HUES48 (cell line): ENCODE measurements at regions not wholly inside any gene's neighbourhood (a gene's known extent, or its start where the extent isn't known, plus 50 kb on each side); places are given as distances from the start of the nearest gene placed in this dataset.

ENCODE experiments used
- H3K27ac ChIP-seq: one replicate; pipeline ENCODE4 v1.7.0; 2013; ENCODE audit warnings: low read depth, low read length, inconsistent platforms
- H3K27me3 ChIP-seq: 2 replicates; pipeline ENCODE4 v1.6.1; 2013; ENCODE audit warnings: mild to moderate bottlenecking, low read length; ENCODE audit not compliant: control insufficient read depth, insufficient read depth
- H3K36me3 ChIP-seq: 2 replicates; pipeline ENCODE4 v1.6.1; 2013; ENCODE audit warnings: low read length; ENCODE audit not compliant: control insufficient read depth, insufficient read depth
- H3K4me1 ChIP-seq: 2 replicates; pipeline ENCODE4 v1.6.1; 2013; ENCODE audit warnings: mild to moderate bottlenecking, low read length; ENCODE audit not compliant: control insufficient read depth, insufficient read depth
- H3K4me3 ChIP-seq: 2 replicates; pipeline ENCODE4 v1.5.1; 2013; ENCODE audit warnings: mild to moderate bottlenecking, low read depth, low read length
- H3K9ac ChIP-seq: 2 replicates; pipeline ENCODE4 v1.6.1; 2013; ENCODE audit warnings: mild to moderate bottlenecking, low read depth, low read length, moderate library complexity
- H3K9me3 ChIP-seq: 2 replicates; pipeline ENCODE4 v1.6.1; 2013; ENCODE audit warnings: low read length; ENCODE audit not compliant: control insufficient read depth, insufficient read depth

GRCh38 chr10:44024356-44025116 lies 360.4 kb downstream of the CXCL12 start:
- H3K36me3 ChIP-seq: no peaks in the 10 kb centered on the region
- H3K9ac ChIP-seq: no peak overlapping the region
- H3K4me1 ChIP-seq: no peaks in the 10 kb centered on the region
- no peak overlapping the region for H3K4me3 ChIP-seq
- H3K27me3 ChIP-seq: no peaks in the 10 kb centered on the region
- H3K9me3 ChIP-seq: 0 out of 2 replicates have a peak, but pooled peaks cover 4% of the 10 kb centered on the region
- H3K27ac ChIP-seq: no peak overlapping the region

- H3K4me1 ChIP-seq: no peaks in the 10 kb centered on the region
- H3K27ac ChIP-seq: no peak overlapping the region
- no peaks in the 10 kb centered on the region for H3K36me3 ChIP-seq
- H3K27me3 ChIP-seq: no peaks in the 10 kb centered on the region
- no peak overlapping the region for H3K4me3 ChIP-seq
- 0 out of 2 replicates have a peak, but pooled peaks cover 6% of the 10 kb centered on the region for H3K9me3 ChIP-seq
- H3K9ac ChIP-seq: no peak overlapping the region
Observed at GRCh38 chr10:44023517-44023916, 361.4 kb downstream of the CXCL12 start.

GRCh38 chr10:44022203-44022602 lies 362.7 kb downstream of the CXCL12 start:
- H3K4me3 ChIP-seq: no peak overlapping the region
- H3K27me3 ChIP-seq: no peaks in the 10 kb centered on the region
- no peak overlapping the region for H3K27ac ChIP-seq
- H3K4me1 ChIP-seq: no peaks in the 10 kb centered on the region
- no peaks in the 10 kb centered on the region for H3K36me3 ChIP-seq
- 0 out of 2 replicates have a peak, but pooled peaks cover 6% of the 10 kb centered on the region for H3K9me3 ChIP-seq
- H3K9ac ChIP-seq: no peak overlapping the region

GRCh38 chr10:44020322-44021111 lies 364.4 kb downstream of the CXCL12 start:
- Histone ChIP-seq H3K9ac (no peak overlapping the region), H3K27ac (no peak overlapping the region), H3K36me3 (no peaks in the 10 kb centered on the region), H3K27me3 (no peaks in the 10 kb centered on the region), H3K4me1 (no peaks in the 10 kb centered on the region), H3K9me3 (0 out of 2 replicates have a peak, but pooled peaks cover 6% of the 10 kb centered on the region), H3K4me3 (no peak overlapping the region)

GRCh38 chr10:44017483-44018145 lies 367.3 kb downstream of the CXCL12 start:
- Histone ChIP-seq H3K36me3 (no peaks in the 10 kb centered on the region), H3K9ac (no peak overlapping the region), H3K4me1 (no peaks in the 10 kb centered on the region), H3K4me3 (no peak overlapping the region), H3K27ac (no peak overlapping the region), H3K9me3 (0 out of 2 replicates have a peak, but pooled peaks cover 6% of the 10 kb centered on the region), H3K27me3 (no peaks in the 10 kb centered on the region)

- Histone ChIP-seq H3K9ac (no peak overlapping the region), H3K27me3 (no peaks in the 10 kb centered on the region), H3K9me3 (0 out of 2 replicates have a peak, but pooled peaks cover 6% of the 10 kb centered on the region), H3K4me3 (no peak overlapping the region), H3K36me3 (no peaks in the 10 kb centered on the region), H3K4me1 (no peaks in the 10 kb centered on the region), H3K27ac (no peak overlapping the region)
Observed at GRCh38 chr10:44016589-44017482, 368.1 kb downstream of the CXCL12 start.

GRCh38 chr10:44015702-44016500 lies 367.2 kb upstream of the ZNF32 start:
- H3K9ac ChIP-seq: no peak overlapping the region
- 0 out of 2 replicates have a peak, but pooled peaks cover 6% of the 10 kb centered on the region for H3K9me3 ChIP-seq
- H3K27ac ChIP-seq: no peak overlapping the region
- H3K4me3 ChIP-seq: no peak overlapping the region
- H3K4me1 ChIP-seq: no peaks in the 10 kb centered on the region
- no peaks in the 10 kb centered on the region for H3K27me3 ChIP-seq
- H3K36me3 ChIP-seq: no peaks in the 10 kb centered on the region

- Histone ChIP-seq H3K27me3 (no peaks in the 10 kb centered on the region), H3K4me3 (no peak overlapping the region), H3K4me1 (no peaks in the 10 kb centered on the region), H3K36me3 (no peaks in the 10 kb centered on the region), H3K9ac (no peak overlapping the region), H3K27ac (no peak overlapping the region), H3K9me3 (0 out of 2 replicates have a peak, but pooled peaks cover 3% of the 10 kb centered on the region)
Observed at GRCh38 chr10:44014644-44015250, 366.1 kb upstream of the ZNF32 start.

GRCh38 chr10:44013981-44014380 lies 365.3 kb upstream of the ZNF32 start:
- no peaks in the 10 kb centered on the region for H3K4me1 ChIP-seq
- H3K27me3 ChIP-seq: no peaks in the 10 kb centered on the region
- H3K36me3 ChIP-seq: no peaks in the 10 kb centered on the region
- H3K4me3 ChIP-seq: no peak overlapping the region
- H3K9ac ChIP-seq: no peak overlapping the region
- no peak overlapping the region for H3K27ac ChIP-seq
- 0 out of 2 replicates have a peak, but pooled peaks cover under 1% of the 10 kb centered on the region for H3K9me3 ChIP-seq
